Subcutaneous abdominal adipose tissue (tissue), 5 donors: ENCODE measurements at regions not wholly inside any gene's neighbourhood (a gene's known extent, or its start where the extent isn't known, plus 50 kb on each side); places are given as distances from the start of the nearest gene placed in this dataset.

Experiments
- H3K27ac ChIP-seq: one replicate; pipeline ENCODE4 v1.7.0; 2013; ENCODE audit warnings: low read depth, mild to moderate bottlenecking, inconsistent platforms, low read length, moderate library complexity
- H3K27me3 ChIP-seq, 5 donors: one replicate each; pipeline ENCODE4 v1.7.0; 2013; ENCODE audit warnings: low read length in 5 of 5, inconsistent platforms in 1 of 5; ENCODE audit not compliant: control insufficient read depth in 5 of 5, insufficient read depth in 4 of 5
- H3K36me3 ChIP-seq, 5 donors: one replicate each; pipeline ENCODE4 v1.7.0; 2013; ENCODE audit warnings: low read length in 5 of 5; ENCODE audit not compliant: control insufficient read depth in 5 of 5, insufficient read depth in 5 of 5
- H3K4me1 ChIP-seq, 5 donors: one replicate each; pipeline ENCODE4 v1.7.0; 2013; ENCODE audit warnings: low read length in 5 of 5, mild to moderate bottlenecking in 3 of 5, moderate library complexity in 1 of 5; ENCODE audit not compliant: control insufficient read depth in 5 of 5, insufficient read depth in 5 of 5
- H3K4me3 ChIP-seq, 5 donors: one replicate each; pipeline ENCODE4 v1.7.0; 2013; ENCODE audit warnings: low read length in 5 of 5, low read depth in 1 of 5
- H3K9ac ChIP-seq, 5 donors: one replicate each; pipeline ENCODE4 v1.7.0; 2013; ENCODE audit warnings: low read length in 5 of 5, mild to moderate bottlenecking in 4 of 5, moderate library complexity in 3 of 5
- H3K9me3 ChIP-seq, 5 donors: one replicate each; pipeline ENCODE4 v1.7.0; 2013; ENCODE audit warnings: low read length in 5 of 5; ENCODE audit not compliant: control insufficient read depth in 5 of 5
- donor health status: healthy.
- donor health status: healthy.
- donor health status: healthy.
- donor health status: healthy.
- donor health status: healthy.

GRCh38 chr2:236653863-236654262 lies 84.2 kb downstream of the ACKR3 start:
- peaks cover 0 to 8% (median 3%) of the 10 kb centered on the region in 5 donors for H3K9me3 ChIP-seq
- H3K27ac ChIP-seq, result peak overlapping the region; percentile 68
- H3K9ac ChIP-seq, result no peak overlapping the region
- peaks cover 0 to 10% (median 4%) of the 10 kb centered on the region in 5 donors for H3K4me1 ChIP-seq
- no peaks in the 10 kb centered on the region for H3K36me3 ChIP-seq
- peaks cover 0 to 5% (median 0%) of the 10 kb centered on the region in 5 donors for H3K27me3 ChIP-seq
- H3K4me3 ChIP-seq, result no peak overlapping the region

- Histone ChIP-seq H3K27ac (peak overlapping the region; percentile 68), H3K9me3 (peaks cover 0 to 7% (median 3%) of the 10 kb centered on the region in 5 donors), H3K27me3 (peaks cover 0 to 5% (median 0%) of the 10 kb centered on the region in 5 donors), H3K4me3 (no peak overlapping the region), H3K9ac (no peak overlapping the region), H3K36me3 (no peaks in the 10 kb centered on the region), H3K4me1 (peaks cover 0 to 10% (median 4%) of the 10 kb centered on the region in 5 donors)
Measured at GRCh38 chr2:236654496-236654895, 84.9 kb downstream of the ACKR3 start.

- Histone ChIP-seq H3K4me3 (no peak overlapping the region), H3K9me3 (peaks cover 0 to 3% (median 0%) of the 10 kb centered on the region in 5 donors), H3K4me1 (peaks cover 5 to 13% (median 10%) of the 10 kb centered on the region in 5 donors), H3K36me3 (no peaks in the 10 kb centered on the region), H3K27ac (no peak overlapping the region), H3K9ac (no peak overlapping the region), H3K27me3 (peaks cover 0 to 5% (median 0%) of the 10 kb centered on the region in 5 donors)
Measured at GRCh38 chr2:236656166-236656565, 86.5 kb downstream of the ACKR3 start.

GRCh38 chr2:236656721-236657120 lies 87.1 kb downstream of the ACKR3 start:
- H3K9me3 ChIP-seq, result peaks cover 0 to 3% (median 0%) of the 10 kb centered on the region in 5 donors
- H3K4me1 ChIP-seq, result peaks cover 10 to 19% (median 15%) of the 10 kb centered on the region in 5 donors
- H3K27me3 ChIP-seq, result peaks cover 0 to 5% (median 0%) of the 10 kb centered on the region in 5 donors
- no peak overlapping the region for H3K27ac ChIP-seq
- H3K36me3 ChIP-seq, result no peaks in the 10 kb centered on the region
- peak overlapping the region in 1 of 5 donors; percentile 98 for H3K9ac ChIP-seq
- H3K4me3 ChIP-seq, result no peak overlapping the region

GRCh38 chr2:236657215-236657614 lies 87.6 kb downstream of the ACKR3 start:
- H3K9me3 ChIP-seq, result peaks cover 0 to 3% (median 0%) of the 10 kb centered on the region in 5 donors
- H3K4me3 ChIP-seq, result no peak overlapping the region
- peaks cover 10 to 23% (median 15%) of the 10 kb centered on the region in 5 donors for H3K4me1 ChIP-seq
- no peak overlapping the region for H3K27ac ChIP-seq
- peaks cover 0 to 5% (median 0%) of the 10 kb centered on the region in 5 donors for H3K27me3 ChIP-seq
- no peak overlapping the region for H3K9ac ChIP-seq
- H3K36me3 ChIP-seq, result no peaks in the 10 kb centered on the region

DNA sequence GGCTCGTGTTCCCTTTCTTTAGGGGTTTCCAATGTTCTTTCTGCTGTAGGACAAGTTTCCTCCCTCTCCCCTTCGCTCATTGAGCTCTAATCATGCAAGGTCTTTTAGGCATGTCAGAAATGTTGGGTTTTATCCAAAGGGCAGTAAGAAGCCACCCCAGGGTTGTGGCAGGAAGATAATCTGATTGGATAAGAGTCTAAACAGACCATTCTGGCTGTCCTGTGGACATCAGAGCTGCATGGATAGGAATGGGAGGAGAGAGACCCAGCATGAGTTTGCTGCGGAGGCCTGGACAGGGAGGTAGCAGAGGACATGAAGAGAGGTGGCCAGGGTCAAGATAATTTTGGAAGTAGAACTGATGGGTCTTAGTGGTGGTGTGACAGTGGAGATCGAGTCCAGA lies 88.2 kb downstream of the ACKR3 start:
- Histone ChIP-seq H3K4me3 (no peak overlapping the region), H3K9ac (no peak overlapping the region), H3K27me3 (peaks cover 0 to 5% (median 0%) of the 10 kb centered on the region in 5 donors), H3K9me3 (peaks cover 0 to 3% (median 0%) of the 10 kb centered on the region in 5 donors), H3K36me3 (no peaks in the 10 kb centered on the region), H3K4me1 (peaks cover 13 to 29% (median 19%) of the 10 kb centered on the region in 5 donors), H3K27ac (no peak overlapping the region)

DNA sequence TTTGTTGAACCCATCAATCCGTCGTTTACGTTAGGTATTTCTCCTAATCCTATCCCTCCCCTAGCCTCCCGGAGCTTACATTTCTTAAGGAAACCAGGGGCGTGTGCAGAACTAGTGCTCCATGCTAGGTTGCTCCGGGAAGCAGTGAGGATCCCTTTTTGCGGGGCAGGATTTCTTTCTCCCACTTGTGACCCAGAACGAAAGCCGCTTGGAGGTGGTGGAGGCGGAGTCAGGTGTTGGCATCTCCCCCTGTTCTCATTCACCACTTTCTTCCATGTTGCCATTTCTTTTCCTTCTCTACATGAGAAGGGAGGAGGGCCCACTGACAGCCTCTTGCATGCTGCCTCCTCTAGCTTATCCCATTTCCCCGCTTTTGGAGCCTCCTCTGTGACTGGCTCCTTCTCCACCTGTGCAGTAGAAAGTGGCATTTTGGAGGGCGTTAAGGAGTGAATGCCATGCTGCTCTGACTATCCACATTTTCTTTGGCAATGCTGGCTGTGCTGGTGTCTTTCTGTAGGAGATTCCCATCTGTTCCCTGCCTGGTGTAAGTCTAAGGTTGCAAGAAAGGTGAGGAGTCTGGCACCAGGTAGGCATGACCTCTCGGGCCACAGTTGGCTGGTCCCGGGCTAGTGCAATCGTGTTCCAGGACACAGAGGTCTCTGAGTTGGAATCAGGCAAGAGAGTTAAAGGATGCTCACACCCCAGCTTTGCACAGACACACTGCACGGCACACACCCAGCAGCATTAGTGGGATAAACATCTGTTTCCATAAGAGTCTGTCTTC lies 89.5 kb downstream of the ACKR3 start:
- Histone ChIP-seq H3K9ac (no peak overlapping the region), H3K4me1 (peaks cover 14 to 38% (median 31%) of the 10 kb centered on the region in 5 donors), H3K36me3 (no peaks in the 10 kb centered on the region), H3K9me3 (peaks cover 0 to 3% (median 0%) of the 10 kb centered on the region in 5 donors), H3K27ac (no peak overlapping the region), H3K4me3 (no peak overlapping the region), H3K27me3 (peaks cover 0 to 5% (median 0%) of the 10 kb centered on the region in 5 donors)

- Histone ChIP-seq H3K4me1 (peaks cover 12 to 35% (median 32%) of the 10 kb centered on the region in 5 donors), H3K27ac (no peak overlapping the region), H3K9me3 (peaks cover 0 to 3% (median 0%) of the 10 kb centered on the region in 5 donors), H3K4me3 (no peak overlapping the region), H3K36me3 (no peaks in the 10 kb centered on the region), H3K9ac (no peak overlapping the region), H3K27me3 (peaks cover 0 to 5% (median 0%) of the 10 kb centered on the region in 5 donors)
Measured at GRCh38 chr2:236659758-236660150, 90.1 kb downstream of the ACKR3 start.

DNA sequence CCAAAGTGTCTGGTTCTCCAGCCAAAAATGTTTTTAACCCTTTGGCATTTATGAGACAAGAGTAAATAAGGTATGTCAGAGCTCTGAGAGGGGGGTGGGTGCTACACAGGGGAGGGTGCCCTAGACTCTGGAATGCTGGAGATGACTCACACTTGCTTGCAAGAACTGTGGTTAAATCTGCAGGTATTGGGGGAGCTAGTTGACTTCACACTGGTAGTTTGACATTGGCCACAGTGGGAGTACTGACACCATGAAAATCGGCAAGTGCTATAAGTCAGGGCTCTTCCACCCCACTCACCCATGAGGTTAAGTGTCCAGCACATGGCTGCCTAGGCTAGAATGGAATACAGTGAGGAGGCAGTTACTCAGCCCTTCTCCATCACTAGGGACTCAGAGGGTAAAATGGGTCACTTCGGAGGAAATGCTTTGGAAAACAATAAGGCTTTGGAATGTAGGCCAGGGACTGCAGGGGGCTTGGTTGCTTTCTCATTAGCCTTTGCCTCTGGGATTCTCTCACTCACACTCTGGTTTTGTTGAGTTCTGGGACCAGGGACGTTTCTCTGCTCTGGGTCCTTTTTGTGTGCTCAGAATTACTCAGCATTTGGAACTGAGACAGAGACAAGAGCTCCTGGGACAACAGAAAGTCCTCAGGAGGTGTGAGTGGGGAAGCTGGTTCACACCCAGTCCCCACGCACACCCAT lies 91.6 kb downstream of the ACKR3 start:
- Histone ChIP-seq H3K9me3 (peaks cover 0 to 4% (median under 1%) of the 10 kb centered on the region in 5 donors), H3K27ac (peak overlapping the region; percentile 88), H3K27me3 (peaks cover 0 to 5% (median 0%) of the 10 kb centered on the region in 5 donors), H3K4me3 (no peak overlapping the region), H3K36me3 (no peaks in the 10 kb centered on the region), H3K4me1 (peaks cover 12 to 35% (median 32%) of the 10 kb centered on the region in 5 donors), H3K9ac (peak overlapping the region in 2 of 5 donors; percentile 58 to 76)

GRCh38 chr2:236661762-236662110 lies 92.1 kb downstream of the ACKR3 start:
- Histone ChIP-seq H3K9ac (peak overlapping the region in 2 of 5 donors; percentile 58 to 76), H3K9me3 (peaks cover 0 to 9% (median 5%) of the 10 kb centered on the region in 5 donors), H3K4me1 (peaks cover 7 to 35% (median 32%) of the 10 kb centered on the region in 5 donors), H3K4me3 (peak overlapping the region in 1 of 5 donors; percentile 19), H3K27me3 (peaks cover 0 to under 1% (median 0%) of the 10 kb centered on the region in 5 donors), H3K36me3 (no peaks in the 10 kb centered on the region), H3K27ac (peak overlapping the region; percentile 88)
